Activated CD8-positive, alpha-beta memory T cell treated with anti-CD3 and anti-CD28 coated beads for 24 hours (primary cell): ENCODE measurements at regions not wholly inside any gene's neighbourhood (a gene's known extent, or its start where the extent isn't known, plus 50 kb on each side); places are given as distances from the start of the nearest gene placed in this dataset.
"Not testable (repeated sequence)": the region's sequence is repeated elsewhere in the genome, so short reads cannot be mapped to it uniquely, and the experiment has no call there.

Experiments used
- DNase-seq: peaks from one replicate; pipeline ENCODE4 v3.0.0-alpha.2; 2020

DNA sequence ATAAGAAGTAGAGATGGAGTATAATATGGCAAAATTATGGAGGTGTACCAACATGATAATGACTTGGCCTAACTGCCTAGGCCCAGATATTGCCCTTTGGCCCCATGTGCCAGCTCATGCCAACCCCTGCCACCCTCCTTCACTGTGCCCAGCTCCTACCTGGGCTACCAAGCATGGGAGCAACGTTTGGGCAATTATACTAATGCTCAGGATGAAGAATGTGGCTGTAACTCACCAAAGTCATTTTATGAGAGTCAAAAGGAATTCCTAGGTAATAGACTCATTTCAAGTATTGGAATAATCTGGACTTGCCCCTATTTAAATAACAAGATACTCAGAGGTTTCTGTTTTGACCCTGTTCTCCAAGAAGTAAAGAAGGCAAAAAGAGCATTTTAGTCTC, 240.2 kb upstream of the IL12A start:
- DNase-seq: no peak

DNA sequence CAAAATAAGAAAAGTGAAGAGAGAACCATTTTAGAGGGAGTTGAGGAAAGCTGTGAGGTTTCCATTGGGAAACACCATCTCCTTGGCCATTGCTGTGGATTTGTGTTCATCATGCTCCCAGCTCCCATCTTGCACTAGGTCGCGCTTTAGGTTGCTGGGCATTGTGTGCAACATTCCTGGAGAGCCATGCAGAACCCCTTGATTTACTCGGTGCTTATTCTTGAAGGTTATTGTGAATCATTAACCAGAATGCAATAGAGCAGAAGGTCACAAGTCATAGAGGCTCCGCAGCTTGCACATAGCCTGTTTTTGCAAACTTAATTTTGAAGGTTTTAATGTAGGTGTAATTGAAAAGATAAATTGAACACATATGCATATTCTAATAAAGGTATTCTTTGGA, 239.2 kb upstream of the IL12A start:
- no peak for DNase-seq

DNA sequence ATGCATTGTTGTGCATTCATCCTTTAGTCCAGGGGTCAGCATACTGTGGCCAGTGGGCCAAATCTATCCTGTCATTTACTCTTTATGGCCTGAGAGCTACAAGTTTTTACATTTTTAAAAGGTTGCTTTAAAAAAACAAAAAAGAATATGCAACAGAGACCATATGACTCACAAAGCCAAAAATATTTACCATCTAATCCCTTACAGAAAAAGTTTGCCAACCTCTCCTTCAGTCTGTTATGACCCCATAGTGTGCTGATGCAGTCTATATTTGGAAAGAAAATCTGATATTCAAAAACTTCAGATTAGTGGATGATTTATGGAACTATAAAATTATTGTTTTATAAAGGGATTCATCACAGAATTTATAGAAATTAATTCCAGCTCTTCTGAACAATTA, 237.5 kb upstream of the IL12A start:
- no peak for DNase-seq

DNA sequence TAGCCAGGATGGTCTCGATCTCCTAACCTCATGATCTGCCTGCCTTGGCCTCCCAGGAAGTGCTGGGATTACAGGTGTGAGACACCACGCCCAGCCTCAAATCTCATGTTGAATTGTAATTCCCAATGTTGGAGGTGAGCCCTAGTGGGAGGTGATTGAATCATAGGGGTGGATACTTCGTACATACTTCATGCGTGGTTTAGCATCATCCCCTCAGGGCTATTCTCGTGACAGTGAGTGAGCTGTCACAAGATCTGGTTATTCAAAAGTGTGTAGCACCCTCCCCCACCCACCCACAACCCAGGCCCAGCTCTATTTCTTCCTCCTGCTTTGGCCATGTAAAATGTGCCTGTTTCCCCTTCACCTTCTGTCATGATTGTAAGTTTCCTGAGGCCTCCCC, 236.9 kb upstream of the IL12A start:
- no peak for DNase-seq

DNA sequence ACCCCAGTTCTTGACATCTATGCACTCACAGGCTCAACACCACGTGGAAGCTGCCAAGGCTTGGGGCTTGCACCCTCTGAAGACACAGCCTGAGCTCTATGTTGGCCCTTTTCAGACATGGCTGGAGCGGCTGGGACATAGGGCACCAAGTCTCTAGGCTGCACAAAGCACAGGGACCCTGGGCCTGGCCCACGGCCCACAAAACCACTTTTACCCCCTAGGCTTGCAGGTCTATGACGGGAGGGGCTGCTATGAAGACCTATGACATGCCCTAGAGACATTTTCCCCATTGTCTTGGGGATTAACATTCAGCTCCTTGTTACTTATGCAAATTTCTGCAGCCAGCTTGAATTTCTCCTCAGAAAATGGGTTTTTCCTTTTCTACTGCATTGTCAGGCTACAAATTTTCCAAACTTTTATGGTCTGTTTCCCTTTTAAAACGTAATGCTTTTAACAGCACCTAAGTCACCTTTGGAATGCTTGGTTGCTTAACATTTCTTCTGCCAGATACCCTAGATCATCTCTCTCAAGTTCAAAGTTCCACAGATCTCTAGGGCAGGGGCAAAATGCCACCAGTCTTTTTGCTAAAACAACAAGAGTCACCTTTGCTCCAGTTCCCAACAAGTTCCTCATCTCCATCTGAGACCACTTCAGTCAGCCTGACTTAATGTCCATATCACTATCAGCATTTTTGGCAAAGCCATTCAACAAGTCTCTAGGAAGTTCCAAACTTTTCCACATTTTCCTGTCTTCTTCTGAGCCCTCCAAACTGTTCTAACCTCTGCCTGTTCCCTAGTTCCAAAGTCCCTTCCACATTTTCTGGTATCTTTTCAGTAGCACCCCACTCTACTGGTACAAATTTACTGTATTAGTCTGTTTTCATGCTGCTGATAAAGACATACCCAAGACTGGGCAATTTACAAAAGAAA, 232.1 kb upstream of the IL12A start:
- not testable (repeated sequence) for DNase-seq

DNA sequence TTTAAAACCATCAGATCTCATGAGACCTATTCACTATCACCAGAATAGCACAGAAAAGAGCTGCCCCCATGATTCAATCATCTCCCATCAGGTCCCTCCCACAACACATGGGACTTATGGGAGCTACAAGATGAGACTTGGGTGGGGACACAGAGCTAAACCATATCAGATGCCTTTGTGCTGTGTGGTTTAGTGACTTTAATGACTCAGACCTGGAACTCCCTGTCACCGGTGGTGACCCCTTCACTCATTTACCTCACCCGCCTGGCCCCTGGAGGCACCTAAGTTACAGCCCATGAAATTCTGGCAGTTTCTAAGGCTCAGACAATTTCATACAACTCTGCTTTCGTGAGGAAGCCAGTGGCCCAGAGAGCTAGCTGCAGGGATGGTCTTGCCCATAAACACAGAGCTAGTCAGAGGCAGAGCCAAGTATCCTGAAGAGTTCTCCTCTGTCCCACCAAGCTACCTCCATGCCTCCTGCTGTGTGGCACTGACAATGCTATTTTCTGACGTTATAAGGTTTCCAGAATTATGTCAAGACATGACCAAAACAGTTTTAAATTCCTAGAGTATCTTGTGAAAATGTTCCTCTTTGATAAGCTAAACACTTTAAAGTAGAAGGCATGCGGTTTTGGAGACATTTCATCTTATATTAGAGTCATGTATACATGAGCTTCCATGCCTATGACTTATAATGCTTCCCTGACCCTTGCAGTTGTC, 231.1 kb upstream of the IL12A start:
- no peak for DNase-seq

DNA sequence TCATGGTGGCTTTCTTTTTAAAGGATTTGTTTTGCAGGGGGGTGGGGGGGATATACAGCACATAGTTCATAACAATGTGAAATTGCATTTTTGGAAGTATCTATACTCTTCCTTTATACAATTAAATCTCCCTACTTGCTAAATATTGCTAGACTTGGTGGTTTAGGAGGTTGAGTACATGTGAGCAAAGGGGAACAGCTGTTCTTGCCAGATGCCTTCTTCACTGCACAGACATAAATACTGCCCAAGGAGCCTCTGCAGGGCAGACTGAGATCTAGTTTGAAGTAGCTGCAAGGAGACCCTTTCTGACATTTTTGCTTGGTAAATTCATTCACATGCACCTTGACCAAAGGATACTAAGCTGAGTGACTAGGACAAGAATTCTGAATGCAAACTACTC, 228.6 kb upstream of the IL12A start:
- DNase-seq: no peak

DNA sequence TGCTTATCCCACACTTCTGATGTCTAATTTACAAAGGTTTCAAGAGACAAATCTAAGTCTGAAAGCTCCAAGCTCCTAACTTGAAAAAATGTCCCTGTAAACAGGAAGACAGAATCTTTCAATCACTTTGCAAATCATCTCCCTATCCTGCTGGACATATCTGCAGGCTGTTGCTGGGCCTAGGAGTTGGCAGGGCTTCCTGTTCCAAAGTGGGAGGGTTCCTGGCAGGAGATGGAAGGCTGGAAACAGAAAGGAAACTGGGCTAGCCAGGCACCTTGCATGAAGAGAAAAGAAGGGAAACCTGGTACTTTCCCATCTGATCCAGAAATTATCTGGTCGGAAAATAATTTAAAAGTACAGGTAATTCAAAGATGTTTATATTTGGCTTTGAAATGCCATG, 227.3 kb upstream of the IL12A start:
- DNase-seq: no peak

DNA sequence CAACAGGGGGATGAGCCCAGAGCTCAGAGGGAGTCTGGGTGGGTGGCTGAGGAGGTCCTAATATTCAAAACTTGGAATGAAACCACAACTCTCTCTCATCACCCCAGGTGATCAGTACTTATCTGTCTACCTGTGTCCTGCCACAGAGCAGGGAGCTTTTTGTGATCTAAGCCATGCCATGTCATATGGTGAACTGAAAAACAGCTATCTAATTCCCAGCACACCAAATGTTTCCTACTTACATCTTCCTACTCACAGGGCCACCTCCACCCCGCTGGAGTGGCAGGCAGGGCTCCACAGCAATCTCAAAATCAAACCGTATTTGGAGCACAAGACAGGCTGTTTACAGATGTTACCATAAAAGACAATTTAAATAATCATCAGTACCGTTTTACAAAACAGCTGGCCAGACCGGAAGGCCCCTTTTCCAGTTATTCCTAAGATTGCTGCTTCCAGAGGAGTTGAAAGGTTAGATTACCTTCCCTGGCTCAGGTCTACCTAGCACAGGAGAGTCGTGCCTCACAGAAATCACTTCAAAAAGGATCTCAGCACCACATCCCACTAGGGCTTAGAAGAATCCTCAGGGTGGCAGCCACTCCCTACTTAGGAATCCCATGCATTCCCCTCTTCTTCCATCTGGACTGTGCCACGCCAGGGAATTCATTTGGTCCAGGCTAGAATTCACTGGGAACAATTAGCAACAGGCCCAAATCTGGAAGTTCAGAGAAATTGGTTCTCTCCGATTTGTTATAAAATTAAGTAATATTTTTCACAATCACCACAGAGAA, 226.6 kb upstream of the IL12A start:
- no peak for DNase-seq

DNA sequence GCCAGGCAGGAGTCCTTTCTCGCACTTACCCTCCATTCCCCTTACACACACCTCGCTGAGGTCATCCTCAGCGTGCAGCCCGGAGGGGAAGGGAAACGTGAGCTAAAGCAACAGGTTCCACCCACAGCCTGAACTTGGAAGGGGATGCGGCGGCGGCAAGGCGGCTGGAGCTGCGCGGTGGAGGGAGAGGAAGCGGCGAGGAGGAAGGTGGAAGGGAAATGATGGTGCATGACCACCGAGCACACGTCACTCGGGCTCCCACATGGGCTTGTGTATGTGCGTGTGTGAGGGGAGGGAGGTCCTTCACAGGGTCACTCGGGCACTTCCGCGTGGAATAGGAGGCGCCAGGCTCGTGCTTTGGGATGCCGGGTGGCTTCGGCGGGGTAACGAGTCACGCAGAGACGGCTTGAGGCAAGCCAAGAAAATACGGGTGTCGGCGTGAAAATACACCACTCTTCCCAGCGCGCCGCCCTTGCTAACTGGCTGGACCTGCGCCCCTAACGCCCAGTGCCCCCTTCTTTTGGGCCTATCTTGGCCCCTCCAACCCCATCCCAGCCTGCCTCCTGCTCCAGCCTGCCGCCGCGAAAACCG, 225.5 kb upstream of the IL12A start:
- no peak for DNase-seq

DNA sequence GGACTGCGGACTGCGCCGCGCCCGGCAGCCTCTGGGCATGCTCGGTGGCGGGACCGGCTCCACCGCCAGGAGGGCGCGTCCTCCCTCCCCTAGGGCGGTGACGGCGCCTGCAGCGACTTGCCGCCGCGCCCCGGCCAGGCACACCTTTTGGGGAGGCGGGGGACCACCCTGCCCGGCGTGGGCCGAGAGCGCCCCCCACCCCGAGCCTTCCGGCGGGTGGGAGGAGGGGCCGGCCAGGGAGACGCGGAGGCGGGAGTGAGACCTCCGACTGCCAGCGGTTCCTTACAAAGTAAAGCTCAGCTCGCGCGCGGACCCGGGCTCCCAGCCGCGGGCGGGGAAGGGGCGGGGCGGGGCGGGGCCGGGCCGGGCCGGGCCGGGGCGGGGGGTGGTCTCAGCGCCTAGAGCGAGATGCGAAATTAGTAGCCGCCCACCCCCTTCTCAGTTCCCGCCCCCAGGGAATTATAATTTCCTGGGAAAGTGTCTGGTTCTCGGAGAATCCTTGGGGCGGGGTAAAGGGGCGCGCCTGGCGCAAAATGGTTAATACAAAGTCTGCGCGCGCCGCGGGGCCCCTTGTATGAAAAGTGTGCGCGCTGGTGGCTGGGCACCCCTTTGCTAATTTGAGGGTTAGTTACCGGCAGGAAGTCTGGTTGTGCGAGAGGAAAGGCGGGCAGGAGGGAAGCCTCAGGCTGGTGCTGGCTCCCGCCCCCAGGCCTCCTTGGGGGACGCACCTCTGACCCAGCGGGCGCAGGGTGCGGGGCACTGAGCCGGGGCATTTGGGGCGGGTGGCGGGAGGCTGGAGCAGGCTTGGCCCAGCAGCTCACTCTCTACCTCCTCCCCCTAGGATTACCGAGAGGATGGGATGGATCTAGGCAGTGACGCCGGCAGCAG, 224.8 kb upstream of the IL12A start:
- DNase-seq: peak; percentile 69

DNA sequence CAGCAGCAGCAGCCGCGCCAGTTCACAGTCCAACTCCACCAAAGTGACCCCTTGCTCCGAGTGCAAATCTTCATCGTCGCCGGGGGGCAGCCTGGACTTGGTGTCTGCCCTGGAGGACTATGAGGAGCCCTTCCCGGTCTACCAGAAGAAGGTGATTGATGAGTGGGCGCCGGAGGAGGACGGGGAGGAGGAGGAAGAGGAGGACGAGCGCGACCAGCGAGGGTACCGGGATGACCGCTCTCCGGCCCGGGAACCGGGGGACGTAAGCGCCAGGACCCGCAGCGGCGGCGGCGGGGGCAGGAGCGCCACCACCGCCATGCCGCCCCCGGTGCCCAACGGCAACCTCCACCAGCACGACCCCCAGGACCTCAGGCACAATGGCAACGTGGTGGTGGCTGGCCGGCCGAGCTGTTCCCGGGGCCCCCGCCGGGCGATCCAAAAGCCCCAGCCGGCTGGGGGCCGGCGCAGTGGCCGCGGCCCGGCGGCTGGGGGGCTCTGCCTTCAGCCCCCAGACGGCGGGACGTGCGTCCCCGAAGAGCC, 224.1 kb upstream of the IL12A start:
- no peak for DNase-seq

DNA sequence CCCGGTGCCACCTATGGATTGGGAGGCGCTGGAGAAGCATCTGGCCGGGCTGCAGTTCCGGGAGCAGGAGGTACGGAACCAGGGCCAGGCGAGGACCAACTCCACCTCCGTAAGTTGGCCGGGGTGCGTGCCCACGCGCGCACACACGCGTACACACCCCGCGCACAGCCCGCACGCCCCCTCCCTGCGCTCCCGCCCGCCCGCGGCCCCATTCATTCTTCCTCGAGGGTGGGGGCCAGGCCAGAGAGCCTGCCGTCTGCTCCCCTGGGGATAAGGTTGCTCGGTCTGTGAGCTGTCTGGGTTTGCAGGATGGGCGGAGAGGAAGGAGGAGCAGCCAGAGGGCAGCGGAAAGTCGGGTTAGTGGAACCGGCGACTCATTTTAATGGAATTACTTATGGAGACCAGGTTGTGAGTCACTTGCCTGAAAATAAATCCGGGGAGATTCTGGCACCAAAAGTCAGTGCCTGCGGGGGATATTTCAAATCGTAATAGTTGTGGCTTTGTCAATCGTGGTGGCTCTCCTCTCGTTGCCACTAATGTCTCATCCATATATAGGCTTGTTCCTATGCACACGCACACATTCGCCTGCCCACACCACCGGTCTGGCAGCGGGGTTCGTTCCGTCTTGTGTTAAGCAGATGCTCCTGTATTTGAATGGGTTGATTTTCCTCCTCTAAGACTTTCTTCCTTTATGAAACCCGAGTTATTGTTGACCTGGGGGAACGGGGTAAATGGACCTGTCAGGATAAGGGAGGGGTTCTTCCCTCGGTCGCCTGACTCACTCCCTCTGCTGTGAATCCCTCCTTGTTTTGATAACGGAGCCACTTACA, 223.4 kb upstream of the IL12A start:
- no peak for DNase-seq

DNA sequence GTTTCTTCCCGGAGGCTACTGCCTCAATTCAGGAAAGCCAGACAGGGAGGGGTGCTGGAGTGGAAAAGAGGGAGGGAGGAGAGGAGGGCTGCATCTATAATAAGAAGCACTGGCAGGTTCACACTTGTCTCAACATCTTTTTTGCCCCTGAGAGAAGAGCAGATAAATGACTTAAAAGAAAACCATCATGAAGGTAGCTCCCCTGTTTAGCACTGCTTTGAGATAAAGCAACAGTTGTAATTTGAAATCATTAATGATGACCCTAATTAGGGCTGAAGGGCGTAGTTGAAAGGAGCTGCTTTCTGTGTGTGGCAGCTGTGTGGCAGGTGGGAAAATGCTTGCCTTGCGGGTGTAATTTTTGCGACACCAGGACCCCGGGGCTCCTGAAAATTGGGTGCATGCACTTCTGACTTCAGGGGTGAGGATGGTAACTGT, 222.8 kb upstream of the IL12A start:
- DNase-seq: no peak

DNA sequence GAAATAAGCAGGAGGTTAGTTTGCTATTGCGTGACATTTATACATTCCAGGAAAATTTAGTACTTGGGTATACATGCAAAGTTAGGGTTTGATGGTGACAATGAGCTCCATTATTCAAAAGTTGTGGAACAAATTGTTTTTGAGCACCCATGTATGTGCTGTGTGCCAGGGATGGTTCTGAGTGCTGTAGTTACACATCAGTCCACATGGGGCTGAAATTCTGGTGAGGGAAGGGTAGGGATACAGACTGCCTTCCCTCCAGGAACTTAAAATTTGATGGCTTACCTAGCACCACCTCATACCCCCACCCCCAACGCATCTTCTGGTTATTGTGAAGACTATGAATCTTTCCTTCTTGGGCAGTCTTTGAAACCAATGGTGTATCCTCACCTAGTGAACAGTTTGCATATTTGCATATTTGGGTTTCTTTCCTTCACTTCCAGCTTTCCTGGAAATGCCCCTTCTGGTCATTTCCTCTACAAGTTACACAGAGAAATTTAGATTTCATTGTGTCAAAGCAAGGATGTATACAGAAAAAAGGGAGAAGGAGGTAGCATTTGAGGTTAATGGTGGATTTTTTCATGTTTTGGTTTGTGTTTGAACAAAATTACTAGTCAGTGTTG, 222.0 kb upstream of the IL12A start:
- DNase-seq: no peak

DNA sequence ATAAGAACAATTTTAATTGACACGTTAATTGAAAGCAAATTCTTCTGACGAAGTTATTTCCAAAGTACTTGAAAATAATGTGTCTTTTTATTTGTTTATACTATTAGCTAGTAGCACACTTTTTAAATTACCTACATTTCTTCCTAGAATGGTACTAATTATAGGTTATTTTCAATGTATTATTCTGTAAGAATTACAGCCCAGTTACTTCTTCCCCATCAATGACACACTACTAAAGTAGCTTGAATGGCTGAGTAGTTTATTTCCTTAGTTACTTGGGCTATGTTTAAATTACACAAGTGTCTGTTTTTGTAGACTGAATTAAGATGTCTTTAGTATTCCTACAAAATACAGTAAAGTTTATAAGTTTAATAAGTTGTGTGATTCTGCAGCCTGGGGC, 217.6 kb upstream of the IL12A start:
- DNase-seq: no peak

DNA sequence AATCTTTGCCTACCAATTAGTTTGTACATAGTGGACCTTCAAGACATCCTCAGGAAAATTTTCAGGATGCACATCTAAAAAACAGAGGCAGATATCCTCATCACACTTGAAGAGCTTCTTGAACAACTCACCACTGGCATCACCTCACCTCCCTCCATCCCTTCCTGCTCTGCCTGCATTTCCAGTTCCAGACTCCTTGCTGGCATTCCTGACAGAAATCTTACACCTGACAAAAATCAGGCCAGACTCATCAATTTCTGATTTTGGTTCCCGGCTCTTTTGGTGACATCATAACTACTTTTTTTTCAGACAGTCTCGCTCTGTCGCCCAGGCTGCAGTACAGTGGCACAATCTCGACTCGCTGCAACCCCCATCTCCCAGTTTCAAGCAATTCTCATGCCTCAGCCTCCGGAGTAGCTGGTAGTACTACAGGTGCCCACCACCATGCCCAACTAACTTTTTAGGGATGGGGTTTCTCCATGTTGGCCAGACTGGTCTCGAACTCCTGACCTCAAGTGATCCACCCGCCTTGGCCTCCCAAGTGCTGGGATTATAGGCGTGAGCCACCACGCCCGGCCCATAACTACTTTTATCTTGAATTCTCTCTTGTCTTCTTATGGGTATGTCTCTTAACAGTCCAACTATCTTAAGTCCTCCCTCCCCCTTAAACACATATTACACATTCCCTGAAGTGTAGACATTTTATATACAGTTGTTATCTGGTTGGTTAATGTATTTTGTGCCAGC, 216.6 kb upstream of the IL12A start:
- DNase-seq: no peak

DNA sequence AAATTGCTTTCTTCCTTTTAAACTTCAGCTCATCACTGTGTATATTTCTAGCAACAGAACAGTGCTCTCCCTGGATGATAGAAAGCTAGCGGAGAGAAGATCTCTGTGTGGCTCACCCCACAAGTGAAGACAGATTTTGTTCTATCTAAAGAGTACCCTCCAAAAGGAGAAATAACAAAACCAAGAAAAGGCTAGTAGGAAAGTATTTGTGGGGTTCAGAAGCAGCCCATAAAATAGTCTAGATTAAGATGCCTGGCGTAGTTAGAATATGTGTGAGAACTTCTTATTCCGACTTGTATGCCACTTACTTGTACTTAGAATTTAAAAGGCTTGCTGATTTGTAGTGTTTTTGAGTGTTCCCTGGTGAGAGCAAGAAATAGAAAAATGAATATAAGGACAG, 214.9 kb upstream of the IL12A start:
- no peak for DNase-seq

DNA sequence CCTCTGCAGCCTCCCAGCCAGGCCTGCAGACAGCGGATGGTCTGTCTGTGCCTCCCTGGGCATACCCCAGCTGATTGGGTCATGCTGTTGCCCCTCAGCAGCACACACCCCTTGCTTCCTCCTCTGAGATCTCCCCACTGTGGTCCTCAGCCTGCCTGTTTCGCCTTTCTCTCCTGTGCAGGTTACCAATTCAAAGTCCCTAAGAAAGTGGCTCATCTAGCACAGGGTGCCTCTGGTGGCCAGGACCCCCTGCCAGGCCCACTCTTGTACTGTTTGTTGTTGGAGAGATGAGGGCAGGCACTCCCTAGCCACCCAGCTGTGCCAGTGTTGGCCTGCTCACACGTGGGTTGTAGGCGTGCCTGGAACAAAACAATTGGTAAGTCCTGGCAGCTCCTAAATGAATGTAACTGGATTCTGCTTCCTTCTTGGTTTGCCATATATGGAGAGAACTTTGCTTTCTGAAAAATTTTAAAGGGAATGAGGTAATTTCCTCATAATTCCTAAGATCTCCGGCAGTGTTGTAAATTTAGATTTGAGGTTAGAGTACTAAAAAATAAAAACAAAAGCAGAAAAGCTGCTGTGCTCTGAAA, 213.2 kb upstream of the IL12A start:
- DNase-seq: no peak
